K562 (cell line): ENCODE measurements at regions not wholly inside any gene's neighbourhood (a gene's known extent, or its start where the extent isn't known, plus 50 kb on each side); places are given as distances from the start of the nearest gene placed in this dataset.
"Not testable (repeated sequence)": the region's sequence is repeated elsewhere in the genome, so short reads cannot be mapped to it uniquely, and the experiment has no call there.

Experiments
- ATAC-seq: fragments of 200-7000 bp; cut with Tn5 transposase; 3 replicates; pipeline ENCODE4 v1.9.1; 2020; ENCODE audit warnings: moderate library complexity
- BruUV-seq: library from RNA; stranded (reverse); fragments of 400-500 nt; replicated peaks from 2 replicates; lab custom pipeline; 2021; lab: Mats Ljungman, UMichigan
- CTCF ChIA-PET: fragments of 300-600 bp; formaldehyde crosslinking; extraction: SDS; loops from one replicate; lab custom pipeline; 2021; ENCODE audit warnings: low intra/inter-chr PET ratio; lab: Yijun Ruan, JAX
- POLR2A ChIA-PET: fragments of 300-600, 350-650 bp; sonication (Branson Sonifier 250); formaldehyde crosslinking; extraction: SDS; loops from one replicate; lab custom pipeline; 2021; ENCODE audit warnings: antibody characterized with exemption, inconsistent platforms; lab: Yijun Ruan, JAX
- DNase-seq, 4 experiments: peaks; one replicate each; pipeline versions ENCODE4 v3.0.0 to v3.0.0-alpha.2; 2011 to 2018; ENCODE audit warnings: low spot score in 3 of 4, mixed read lengths in 3 of 4; ENCODE audit errors: extremely low read depth in 1 of 4
- FAIRE-seq: peaks from 2 replicates; lab custom pipeline; 2011; peaks lifted over from hg19 to GRCh38; lab: Jason Lieb, UNC
- H2AFZ ChIP-seq: 2 replicates; pipeline ENCODE4 v1.6.0; 2011; ENCODE audit warnings: low read depth, low read length, control low read depth, inconsistent platforms
- H3K27ac ChIP-seq: fragments of 200-600 bp; 3 replicates; pipeline ENCODE4 v1.8.0; 2011; ENCODE audit warnings: low read depth, mild to moderate bottlenecking, control low read depth, inconsistent platforms, low read length, moderate library complexity, mixed read lengths; ENCODE audit errors: extremely low read depth
- H3K27me3 ChIP-seq, 2 experiments: fragments of 300-600 bp in 1 of 2; 2 replicates in 1 of 2; 3 replicates in 1 of 2; pipeline versions ENCODE4 v1.6.0 to v1.8.0; 2011; ENCODE audit warnings: inconsistent platforms in 2 of 2, low read length in 2 of 2, mild to moderate bottlenecking in 1 of 2, mixed read lengths in 1 of 2, moderate library complexity in 1 of 2; ENCODE audit not compliant: control insufficient read depth in 2 of 2, insufficient read depth in 2 of 2
- H3K36me3 ChIP-seq: fragments of 300-600 bp; 3 replicates; pipeline ENCODE4 v1.8.0; 2011; ENCODE audit warnings: mild to moderate bottlenecking, low read length, inconsistent platforms; ENCODE audit not compliant: control insufficient read depth, insufficient read depth
- H3K4me1 ChIP-seq, 2 experiments: fragments of 200-600 bp in 1 of 2; replicated peaks in 1 of 2; 2 replicates in 1 of 2; 3 replicates in 1 of 2; pipeline versions ENCODE4 v1.5.1 to v1.8.0; 2011; ENCODE audit warnings: inconsistent platforms in 2 of 2, low read length in 2 of 2, mild to moderate bottlenecking in 1 of 2, mixed read lengths in 1 of 2, moderate library complexity in 1 of 2; ENCODE audit not compliant: control insufficient read depth in 2 of 2, insufficient read depth in 2 of 2
- H3K4me2 ChIP-seq: 2 replicates; pipeline ENCODE4 v1.6.1; 2011; ENCODE audit warnings: low read length, control low read depth, inconsistent platforms, mixed read lengths; ENCODE audit not compliant: insufficient read depth
- H3K4me3 ChIP-seq: fragments of 200-600 bp; sonication (generic), shearing (Covaris generic); 2 replicates; pipeline ENCODE4 v1.5.1; 2016; ENCODE audit warnings: control low read depth, inconsistent platforms
- H3K79me2 ChIP-seq: fragments of 200-600 bp; 3 replicates; pipeline ENCODE4 v1.8.0; 2011; ENCODE audit warnings: low read length, inconsistent platforms; ENCODE audit not compliant: control insufficient read depth, insufficient read depth
- H3K9ac ChIP-seq, 2 experiments: 2 replicates each; pipeline versions ENCODE4 v1.6.0 to v1.6.1; 2011; ENCODE audit warnings: low read depth in 2 of 2, low read length in 2 of 2, control low read depth in 1 of 2, inconsistent platforms in 1 of 2, mild to moderate bottlenecking in 1 of 2, mixed read lengths in 1 of 2; ENCODE audit not compliant: insufficient read depth in 1 of 2
- H3K9me1 ChIP-seq: one replicate; pipeline ENCODE4 v1.6.0; 2011; ENCODE audit warnings: inconsistent platforms, mild to moderate bottlenecking, low read length, moderate library complexity; ENCODE audit not compliant: control insufficient read depth, insufficient read depth
- H3K9me3 ChIP-seq: replicated peaks from 2 replicates; pipeline ENCODE4 v1.5.1; 2011; ENCODE audit warnings: low read depth, low read length, inconsistent platforms; ENCODE audit not compliant: control insufficient read depth, insufficient read depth
- H4K20me1 ChIP-seq: replicated peaks from 2 replicates; pipeline ENCODE4 v1.6.1; 2011; ENCODE audit warnings: low read length, inconsistent platforms, mixed read lengths; ENCODE audit not compliant: control insufficient read depth, insufficient read depth
- CHCHD3 ChIP-seq: fragments of 250-450 bp; sonication (Bioruptor Pico); IDR thresholded peaks from 2 replicates; pipeline ENCODE4 v2.1.2; 2022; ENCODE audit warnings: mild to moderate bottlenecking
- WGBS: fragments of 100-300 bp; shearing (Covaris generic); methylation state at CpG from one replicate; pipeline ENCODE4 v1.1.6; 2016; ENCODE audit warnings: low coverage, mixed read lengths; ENCODE audit not compliant: insufficient coverage; ENCODE audit errors: missing lambda C conversion rate; 5-methylcytosine and 5-hydroxymethylcytosine counted together
- in situ Hi-C: fragments of 300-500 bp; cut with MboI; formaldehyde crosslinking; loops from 4 replicates; pipeline ENCODE4 v1.15.0; 2018; ENCODE audit warnings: inconsistent platforms, mixed read lengths
- intact Hi-C: fragments of 100-400 bp; cut with micrococcal nuclease; formaldehyde crosslinking; loops from 2 replicates; pipeline ENCODE4 v1.14.2; 2022

DNA sequence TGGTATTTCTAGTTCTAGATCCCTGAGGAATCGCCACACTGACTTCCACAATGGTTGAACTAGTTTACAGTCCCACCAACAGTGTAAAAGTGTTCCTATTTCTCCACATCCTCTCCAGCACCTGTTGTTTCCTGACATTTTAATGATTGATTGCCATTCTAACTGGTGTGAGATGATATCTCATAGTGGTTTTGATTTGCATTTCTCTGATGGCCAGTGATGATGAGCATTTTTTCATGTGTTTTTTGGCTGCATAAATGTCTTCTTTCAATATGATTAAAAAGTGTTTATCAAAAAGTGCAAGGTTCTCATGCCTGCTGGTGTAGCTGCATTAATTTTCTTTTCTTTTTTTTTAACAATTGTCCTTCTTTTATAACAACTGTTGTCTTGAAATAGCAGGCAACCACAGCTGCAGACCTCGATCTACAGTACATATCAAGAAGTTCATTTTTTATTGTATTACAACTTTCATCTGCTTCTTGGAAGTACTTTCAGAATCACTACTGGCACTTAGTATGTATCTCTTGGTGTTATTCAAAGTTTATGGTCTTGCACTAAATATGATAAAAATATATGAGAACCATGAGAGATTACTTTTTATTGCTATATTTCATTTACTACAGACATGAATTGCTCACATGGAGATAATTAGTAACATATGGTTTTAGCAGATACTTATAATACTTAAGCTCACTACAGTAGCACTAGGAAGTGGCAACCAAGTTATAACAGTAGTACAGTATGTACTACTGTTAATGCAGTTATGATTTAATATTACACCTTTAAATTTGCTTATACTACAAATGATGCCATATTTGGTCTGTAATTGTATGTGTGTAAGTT lies 358.0 kb downstream of the ETV1 start:
- H3K4me3 ChIP-seq, H3K79me2 ChIP-seq, H3K27me3 ChIP-seq, H3K4me2 ChIP-seq, POLR2A ChIA-PET, H3K9ac ChIP-seq, DNase-seq, BruUV-seq, H3K36me3 ChIP-seq, H3K4me1 ChIP-seq, intact Hi-C loops, FAIRE-seq, in situ Hi-C loops, H3K9me3 ChIP-seq, H2AFZ ChIP-seq, H4K20me1 ChIP-seq, H3K27ac ChIP-seq, CTCF ChIA-PET, H3K9me1 ChIP-seq, ATAC-seq: not testable (repeated sequence)
- WGBS = 0% methylated on average over 1 of the region's 2 CpGs

DNA sequence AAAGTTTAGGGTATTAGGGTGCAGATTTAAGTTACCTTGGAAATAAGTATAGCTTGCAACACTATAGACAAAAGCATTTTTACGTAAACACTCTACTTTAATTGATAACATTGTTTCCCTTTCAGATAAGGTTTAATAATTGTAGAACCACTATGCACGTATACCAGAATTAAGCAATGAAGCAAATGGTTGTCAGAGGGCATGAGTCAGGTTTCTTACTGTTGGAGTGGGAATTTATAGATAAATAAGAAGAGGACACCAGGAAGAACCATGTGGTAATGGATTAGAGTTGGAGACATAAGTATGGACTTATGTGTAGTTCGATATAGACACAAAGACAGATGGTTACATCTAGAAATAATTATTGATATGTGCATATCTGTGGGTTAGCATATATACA lies 355.6 kb downstream of the ETV1 start:
- in situ Hi-C loops = no loop called here
- Histone ChIP-seq H3K27me3 (no peaks in the 10 kb centered on the region), H3K9me1 (no peaks in the 10 kb centered on the region), H3K9me3 (no peaks in the 10 kb centered on the region), H3K79me2 (no peaks in the 10 kb centered on the region), H3K27ac (no peak overlapping the region), H3K9ac (no peak overlapping the region), H3K4me3 (no peak overlapping the region), H4K20me1 (no peaks in the 10 kb centered on the region), H3K36me3 (no peaks in the 10 kb centered on the region), H3K4me1 (no peaks in the 10 kb centered on the region), H2AFZ (no peak overlapping the region), H3K4me2 (no peak overlapping the region)
- POLR2A ChIA-PET = no interaction called here
- CTCF ChIA-PET = no interaction called here
- ATAC-seq (no peak), DNase-seq (no peak), FAIRE-seq (no peak)
- intact Hi-C loops = no loop called here
- no peak for TF ChIP-seq CHCHD3
- no TSS peak for BruUV-seq
- WGBS = 3% methylated on average over 3 of the region's 3 CpGs
